IgD-negative memory B cell (primary cell): ENCODE measurements at regions not wholly inside any gene's neighbourhood (a gene's known extent, or its start where the extent isn't known, plus 50 kb on each side); places are given as distances from the start of the nearest gene placed in this dataset.
A peak's percentile ranks its signal among the peaks of the same experiment; 100 is the strongest.

ENCODE experiments used
- H3K27ac Mint-ChIP-seq, 3 donors: one replicate each; pipeline ENCODE4 v1.8.0; 2020 to 2022; ENCODE audit warnings: mild to moderate bottlenecking in 3 of 3, mixed read lengths in 3 of 3, moderate library complexity in 1 of 3
- H3K27me3 Mint-ChIP-seq: one replicate; pipeline ENCODE4 v1.8.0; 2021; ENCODE audit warnings: mixed read lengths
- H3K36me3 Mint-ChIP-seq: one replicate; pipeline ENCODE4 v1.8.0; 2020; ENCODE audit warnings: mild to moderate bottlenecking, mixed read lengths
- H3K4me1 Mint-ChIP-seq, 3 donors: one replicate each; pipeline ENCODE4 v1.8.0; 2020 to 2022; ENCODE audit warnings: mixed read lengths in 3 of 3, mild to moderate bottlenecking in 1 of 3
- H3K4me3 Mint-ChIP-seq, 4 donors: one replicate each; pipeline ENCODE4 v1.8.0; 2020 to 2022; ENCODE audit warnings: mild to moderate bottlenecking in 4 of 4, mixed read lengths in 4 of 4, moderate library complexity in 3 of 4
- H3K9me3 Mint-ChIP-seq, 3 donors: one replicate each; pipeline ENCODE4 v1.8.0; 2020 to 2021; ENCODE audit warnings: mixed read lengths in 3 of 3, mild to moderate bottlenecking in 1 of 3

DNA sequence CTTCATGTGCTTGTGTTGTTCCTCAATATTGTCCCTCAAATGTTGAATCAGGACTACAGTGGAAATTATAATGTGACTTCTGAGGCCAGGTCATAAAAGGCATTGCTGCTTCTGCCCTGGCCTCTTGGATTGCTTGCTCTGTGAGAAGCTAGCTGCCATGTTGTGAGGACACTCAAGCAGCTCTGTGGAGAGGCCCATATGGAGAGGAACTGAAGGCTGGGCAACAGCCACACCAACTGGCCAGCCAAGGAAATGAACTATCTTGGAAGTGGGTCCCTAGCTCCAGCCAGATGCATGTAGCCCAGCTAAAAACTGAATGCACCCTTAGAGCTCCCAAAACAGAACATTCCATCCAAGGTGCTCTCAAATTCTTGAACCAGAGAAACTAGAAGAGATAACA, 282.6 kb downstream of the BMP7 start:
- Mint-ChIP-seq H3K9me3 (peaks cover 2 to 10% (median 2%) of the 10 kb centered on the region in 3 donors), H3K27ac (no peak overlapping the region), H3K36me3 (no peaks in the 10 kb centered on the region), H3K4me1 (peaks cover 0 to 2% (median 0%) of the 10 kb centered on the region in 3 donors), H3K27me3 (peaks cover 2% of the 10 kb centered on the region), H3K4me3 (no peak overlapping the region)

DNA sequence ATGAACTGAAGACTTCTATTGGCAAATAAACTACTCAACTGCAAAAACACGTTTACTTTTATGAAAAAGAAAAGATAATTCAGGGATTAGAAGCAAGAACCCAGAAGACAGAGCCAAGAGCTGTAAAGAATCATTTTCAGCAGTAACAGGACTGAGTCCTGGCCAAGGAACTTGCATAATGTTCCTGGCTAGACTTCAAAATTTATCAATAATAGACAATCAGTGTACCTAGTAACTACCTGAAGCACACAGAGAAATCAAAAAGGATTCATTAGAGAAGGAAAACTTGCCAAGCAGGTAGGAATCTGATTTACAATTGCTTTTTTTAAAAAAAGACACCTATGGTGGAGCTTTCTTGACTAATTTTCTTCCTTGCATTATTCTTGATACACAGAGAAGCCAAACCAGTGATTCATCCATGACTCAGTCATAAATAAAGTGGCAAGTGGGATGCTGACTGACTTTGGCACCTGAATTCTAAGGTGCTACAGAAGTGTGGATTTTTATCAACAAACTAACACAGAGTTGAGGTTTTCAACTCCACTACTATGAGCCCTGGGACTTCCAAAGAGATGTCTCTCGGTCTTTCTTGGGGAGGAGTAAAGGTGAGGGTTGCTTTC, 281.3 kb downstream of the BMP7 start:
- Mint-ChIP-seq H3K9me3 (peaks cover 2 to 10% (median 2%) of the 10 kb centered on the region in 3 donors), H3K4me1 (peaks cover 0 to 2% (median 0%) of the 10 kb centered on the region in 3 donors)

DNA sequence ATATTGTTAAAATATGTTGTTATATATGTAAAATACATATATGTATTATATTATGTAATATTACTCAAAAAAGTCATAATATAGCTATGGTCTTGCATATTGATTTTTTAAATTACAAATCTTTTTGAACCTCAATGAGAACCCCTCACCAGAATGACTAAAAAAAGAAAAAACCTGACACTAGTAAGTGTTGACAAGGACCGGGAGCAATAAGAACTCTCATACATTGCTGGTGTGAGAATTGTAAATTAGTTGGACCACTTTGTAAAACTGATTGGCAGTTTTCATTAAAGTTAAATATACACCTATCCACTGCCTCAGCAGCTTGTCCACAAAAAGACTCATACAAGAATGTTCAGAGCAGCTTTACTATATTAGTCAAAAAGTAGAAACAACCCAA, 280.0 kb downstream of the BMP7 start:
- Mint-ChIP-seq H3K27ac (no peak overlapping the region), H3K4me1 (no peaks in the 10 kb centered on the region), H3K27me3 (peaks cover 4% of the 10 kb centered on the region), H3K4me3 (no peak overlapping the region), H3K36me3 (no peaks in the 10 kb centered on the region), H3K9me3 (peaks cover 2 to 10% (median 2%) of the 10 kb centered on the region in 3 donors)

More for the DNA sequence above, 281.3 kb downstream of the BMP7 start:
- H3K36me3 Mint-ChIP-seq, result no peaks in the 10 kb centered on the region
- H3K27me3 Mint-ChIP-seq, result peaks cover 2% of the 10 kb centered on the region
- H3K27ac Mint-ChIP-seq, result no peak overlapping the region
- no peak overlapping the region for H3K4me3 Mint-ChIP-seq

DNA sequence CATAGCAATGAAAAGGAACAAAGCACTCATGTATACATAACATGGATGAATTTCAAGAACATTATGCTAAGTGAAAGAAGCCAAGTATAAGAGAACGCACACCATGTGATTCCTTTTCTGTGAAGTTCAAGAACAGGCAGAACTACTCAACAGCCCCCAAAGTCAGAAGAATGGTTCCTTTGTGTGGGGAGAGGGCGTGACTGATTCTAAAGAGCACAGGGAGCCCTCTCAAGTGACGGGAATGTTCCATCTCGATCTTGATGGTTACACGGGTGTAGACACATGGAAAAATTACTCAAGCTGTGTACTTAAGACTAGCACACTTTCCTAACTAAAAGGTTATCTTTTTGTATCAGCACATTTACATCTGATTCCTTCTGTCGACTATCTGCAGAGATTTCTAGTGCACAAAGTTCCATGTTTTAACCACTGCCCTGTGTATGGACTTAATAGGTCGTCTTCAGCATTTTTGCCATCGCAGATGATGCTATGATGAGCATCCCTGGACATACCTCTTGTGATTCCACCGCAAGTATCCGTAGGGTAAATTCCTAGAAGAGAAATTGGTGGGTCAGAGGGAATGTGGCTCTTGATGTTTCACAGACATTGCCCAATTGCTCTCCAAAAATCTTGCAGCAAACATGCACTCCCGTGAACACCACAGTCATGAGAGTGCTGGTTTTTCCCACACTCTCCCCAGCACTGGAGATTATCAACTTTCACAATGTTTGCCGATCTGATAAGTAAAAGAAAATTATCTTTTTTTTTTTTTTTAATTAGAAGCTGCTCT, 279.3 kb downstream of the BMP7 start:
- H3K36me3 Mint-ChIP-seq, result no peaks in the 10 kb centered on the region
- peaks cover 4% of the 10 kb centered on the region for H3K27me3 Mint-ChIP-seq
- H3K4me3 Mint-ChIP-seq, result no peak overlapping the region
- peaks cover 2 to 10% (median 2%) of the 10 kb centered on the region in 3 donors for H3K9me3 Mint-ChIP-seq
- no peaks in the 10 kb centered on the region for H3K4me1 Mint-ChIP-seq
- no peak overlapping the region for H3K27ac Mint-ChIP-seq

DNA sequence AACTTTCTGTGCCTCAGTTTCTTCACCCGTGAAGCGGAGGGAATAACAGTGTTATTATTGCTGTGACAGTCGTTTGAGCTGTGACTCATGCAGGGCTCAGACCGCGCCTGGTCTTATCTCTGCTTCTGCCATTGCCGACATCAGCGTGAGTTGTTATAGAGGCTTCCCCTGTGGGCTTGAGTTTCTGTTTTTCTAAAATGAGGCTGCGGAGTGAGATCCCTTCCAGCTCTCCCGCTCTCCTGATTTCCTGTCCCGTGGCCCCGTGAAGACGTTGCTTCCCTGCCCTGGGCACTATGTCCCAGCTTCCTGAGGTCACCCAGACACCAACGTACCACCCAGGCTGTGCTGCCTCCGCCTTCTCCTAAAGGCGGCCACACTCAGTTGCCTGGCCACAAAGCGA, 278.5 kb downstream of the BMP7 start:
- Mint-ChIP-seq H3K9me3 (peaks cover 2 to 10% (median 2%) of the 10 kb centered on the region in 3 donors), H3K4me1 (no peaks in the 10 kb centered on the region), H3K27me3 (peaks cover 4% of the 10 kb centered on the region), H3K4me3 (no peak overlapping the region), H3K27ac (no peak overlapping the region), H3K36me3 (no peaks in the 10 kb centered on the region)

DNA sequence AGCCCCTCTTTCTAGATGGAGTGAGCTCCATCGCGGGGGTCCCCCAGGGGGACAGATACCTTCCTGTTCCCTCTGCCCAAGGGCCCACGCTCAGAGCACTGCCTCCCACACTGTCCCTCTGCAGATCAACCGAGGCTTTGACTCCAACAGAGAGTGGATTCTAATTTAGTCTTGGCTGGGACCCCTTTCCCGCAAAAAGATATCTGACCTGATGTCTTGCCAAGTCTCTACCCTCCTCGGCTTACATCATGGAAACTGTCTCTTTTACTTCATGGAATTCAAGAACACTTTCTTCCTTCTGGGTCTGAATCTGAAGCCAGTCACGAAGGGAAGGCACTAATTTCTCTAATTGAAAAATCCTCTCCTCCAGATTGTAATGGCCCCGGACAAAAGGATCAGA, 278.0 kb downstream of the BMP7 start:
- peaks cover 2 to 10% (median 2%) of the 10 kb centered on the region in 3 donors for H3K9me3 Mint-ChIP-seq
- H3K4me3 Mint-ChIP-seq, result no peak overlapping the region
- no peak overlapping the region for H3K27ac Mint-ChIP-seq
- peaks cover 4% of the 10 kb centered on the region for H3K27me3 Mint-ChIP-seq
- H3K36me3 Mint-ChIP-seq, result no peaks in the 10 kb centered on the region
- H3K4me1 Mint-ChIP-seq, result no peaks in the 10 kb centered on the region

DNA sequence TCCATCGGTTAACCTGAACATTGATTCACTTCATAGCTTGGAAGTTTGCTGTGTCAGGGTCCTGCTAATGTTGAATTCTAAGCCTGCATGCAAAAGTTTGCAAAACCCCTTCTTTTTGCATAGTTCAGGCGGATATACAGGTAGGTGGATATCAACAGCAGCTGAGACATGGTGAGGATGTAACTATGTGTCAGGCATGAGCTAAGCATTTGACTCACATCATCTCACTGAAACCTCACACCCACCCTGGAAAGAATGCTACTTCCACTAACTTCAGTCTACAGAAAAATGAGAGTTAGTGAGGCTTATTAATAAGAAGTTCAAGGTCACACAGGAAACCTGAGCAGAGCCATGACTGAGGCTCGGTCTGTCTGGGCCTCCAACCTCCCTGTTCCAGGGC, 276.9 kb downstream of the BMP7 start:
- Mint-ChIP-seq H3K36me3 (no peaks in the 10 kb centered on the region), H3K9me3 (peaks cover 2 to 10% (median 2%) of the 10 kb centered on the region in 3 donors), H3K4me1 (no peaks in the 10 kb centered on the region), H3K27ac (no peak overlapping the region), H3K27me3 (peaks cover 4% of the 10 kb centered on the region), H3K4me3 (no peak overlapping the region)

DNA sequence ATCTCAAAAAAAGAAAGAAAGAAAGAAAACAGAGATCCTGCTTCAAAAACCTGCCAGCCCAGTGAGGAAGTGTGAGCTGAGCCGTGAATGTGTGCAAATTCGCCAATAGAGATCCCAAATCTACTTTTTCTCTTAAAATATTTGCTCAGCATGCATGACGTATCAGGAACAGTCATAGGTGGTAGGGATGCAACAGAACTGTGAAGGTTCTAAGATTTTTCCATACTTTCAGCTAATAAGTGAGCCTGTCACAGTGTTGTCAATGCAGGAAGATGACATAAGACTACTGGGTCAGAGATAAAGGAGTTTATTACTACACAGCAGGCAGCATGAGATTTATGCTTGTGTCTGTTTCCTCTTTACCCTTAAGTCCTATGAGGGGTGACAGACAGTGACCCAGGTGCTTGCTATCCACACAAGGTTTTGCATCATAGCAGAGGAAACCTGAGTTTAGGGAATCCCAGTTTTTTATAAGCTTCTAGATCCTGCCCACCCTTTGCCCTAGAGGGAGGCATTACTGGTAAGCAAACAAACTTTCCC, 273.4 kb downstream of the BMP7 start:
- no peaks in the 10 kb centered on the region for H3K36me3 Mint-ChIP-seq
- H3K9me3 Mint-ChIP-seq, result peaks cover 0 to 2% (median 2%) of the 10 kb centered on the region in 3 donors
- no peak overlapping the region for H3K27ac Mint-ChIP-seq
- peaks cover 4% of the 10 kb centered on the region for H3K27me3 Mint-ChIP-seq
- H3K4me1 Mint-ChIP-seq, result no peaks in the 10 kb centered on the region
- H3K4me3 Mint-ChIP-seq, result no peak overlapping the region

DNA sequence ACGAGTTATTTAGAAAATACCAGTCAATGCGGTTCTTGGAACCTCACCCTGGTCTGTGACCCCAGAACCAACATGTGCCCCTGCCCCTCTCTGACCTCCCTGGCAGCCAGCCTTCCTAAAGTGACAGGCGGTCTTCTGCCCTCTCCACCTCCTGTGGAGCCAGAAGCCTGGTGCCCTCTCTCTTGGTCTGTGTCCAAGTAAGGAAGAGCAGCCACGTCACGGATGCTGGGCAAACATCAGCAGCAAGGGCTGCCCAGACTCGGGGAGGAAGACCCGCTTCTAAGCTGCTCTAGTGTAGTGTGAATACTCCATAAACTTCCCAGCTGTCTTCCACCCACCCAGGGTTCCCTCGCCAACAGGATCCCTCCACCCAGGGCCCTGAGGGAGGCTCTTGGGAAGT, 272.4 kb downstream of the BMP7 start:
- no peak overlapping the region for H3K4me3 Mint-ChIP-seq
- H3K27ac Mint-ChIP-seq, result no peak overlapping the region
- peaks cover 2 to 7% (median 3%) of the 10 kb centered on the region in 3 donors for H3K9me3 Mint-ChIP-seq
- H3K27me3 Mint-ChIP-seq, result peaks cover 4% of the 10 kb centered on the region
- no peaks in the 10 kb centered on the region for H3K36me3 Mint-ChIP-seq
- H3K4me1 Mint-ChIP-seq, result no peaks in the 10 kb centered on the region

DNA sequence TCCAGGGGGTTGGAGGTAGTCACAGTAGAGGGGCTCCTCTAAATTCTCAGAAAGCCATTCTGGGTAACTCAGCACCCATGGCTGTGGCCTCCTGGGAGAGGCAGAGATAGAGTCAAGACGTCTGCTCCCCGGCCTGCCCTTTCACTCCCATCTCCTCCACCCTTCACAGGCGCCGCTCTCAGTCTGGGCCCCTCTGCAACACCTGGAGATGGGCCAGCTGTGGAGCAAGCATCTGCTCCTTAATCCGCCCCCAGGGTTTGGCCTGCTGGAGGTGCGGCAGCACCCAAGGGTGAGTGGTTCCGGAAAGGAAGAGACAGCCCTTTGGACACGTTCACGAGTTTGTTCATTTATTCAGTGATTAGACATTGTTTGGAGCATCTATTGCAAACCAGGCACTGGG, 271.3 kb downstream of the BMP7 start:
- no peak overlapping the region for H3K27ac Mint-ChIP-seq
- H3K36me3 Mint-ChIP-seq, result no peaks in the 10 kb centered on the region
- no peaks in the 10 kb centered on the region for H3K4me1 Mint-ChIP-seq
- H3K9me3 Mint-ChIP-seq, result peaks cover 2 to 9% (median 4%) of the 10 kb centered on the region in 3 donors
- peaks cover 3% of the 10 kb centered on the region for H3K27me3 Mint-ChIP-seq
- H3K4me3 Mint-ChIP-seq, result no peak overlapping the region

DNA sequence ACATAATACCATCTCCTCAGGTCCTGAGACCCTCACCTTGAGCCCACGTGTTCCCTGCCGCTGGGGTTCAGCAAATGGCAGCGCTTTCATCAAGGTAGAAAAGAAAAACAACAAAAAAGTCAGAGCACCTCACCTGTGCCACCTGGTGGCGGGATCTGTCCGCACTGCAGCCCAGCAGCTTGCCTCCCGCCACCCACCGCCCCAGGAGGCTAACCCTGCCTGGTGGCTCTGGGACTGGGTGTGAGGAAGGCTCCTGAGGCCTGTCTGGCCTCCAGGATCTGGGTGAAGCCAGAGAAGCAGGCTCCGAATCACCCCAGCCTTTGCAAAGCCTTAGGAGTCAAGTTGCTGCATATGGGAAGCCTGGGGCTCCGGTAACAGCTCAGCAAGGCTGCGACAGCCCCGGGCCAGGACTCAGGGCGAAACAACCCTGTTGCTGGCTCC, 270.8 kb downstream of the BMP7 start:
- Mint-ChIP-seq H3K27ac (no peak overlapping the region), H3K36me3 (no peaks in the 10 kb centered on the region), H3K4me3 (no peak overlapping the region), H3K27me3 (peaks cover 1% of the 10 kb centered on the region), H3K4me1 (no peaks in the 10 kb centered on the region), H3K9me3 (peaks cover 2 to 9% (median 6%) of the 10 kb centered on the region in 3 donors)

DNA sequence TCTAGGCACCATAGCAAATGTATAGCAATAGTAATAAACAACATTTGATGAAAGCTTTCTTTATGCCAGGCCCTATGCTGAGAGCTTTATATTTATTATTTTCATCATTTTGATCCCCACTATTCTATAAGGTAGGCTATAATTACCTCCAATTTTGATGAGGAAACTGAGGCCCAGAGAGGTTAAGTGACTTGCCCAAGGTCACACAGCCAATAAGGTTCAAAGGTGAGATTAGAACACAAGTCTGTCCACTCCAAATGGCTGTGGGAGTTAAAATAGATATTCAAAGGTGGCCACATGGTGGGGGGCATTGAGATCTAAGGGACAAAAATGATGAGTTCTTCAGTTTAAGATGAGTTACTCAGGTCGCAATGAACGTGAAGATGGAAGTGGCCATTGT, 269.9 kb downstream of the BMP7 start:
- Mint-ChIP-seq H3K4me3 (no peak overlapping the region), H3K9me3 (peaks cover 5 to 9% (median 6%) of the 10 kb centered on the region in 3 donors), H3K36me3 (no peaks in the 10 kb centered on the region), H3K27me3 (no peaks in the 10 kb centered on the region), H3K4me1 (no peaks in the 10 kb centered on the region), H3K27ac (no peak overlapping the region)

DNA sequence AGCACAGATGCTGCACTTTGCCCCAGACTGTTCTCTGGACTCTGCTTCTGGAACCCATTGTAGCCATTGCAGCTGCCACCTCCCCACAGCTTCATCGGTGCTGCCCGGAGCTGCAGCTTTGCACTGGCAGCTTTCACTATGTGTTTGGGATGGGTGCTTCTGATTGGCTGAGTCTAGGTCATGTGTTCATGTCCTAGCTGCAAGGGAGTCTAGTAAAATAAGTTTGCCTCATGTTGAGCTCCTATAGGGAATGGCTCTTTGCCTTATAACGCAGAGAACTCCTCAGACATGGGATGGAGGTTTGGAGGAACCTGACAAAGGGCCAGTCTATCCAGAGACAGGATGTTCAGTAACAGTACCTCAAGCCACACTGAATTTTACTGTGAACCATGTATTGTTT, 268.0 kb downstream of the BMP7 start:
- Mint-ChIP-seq H3K4me1 (no peaks in the 10 kb centered on the region), H3K27ac (no peak overlapping the region), H3K4me3 (peak overlapping the region in 1 of 4 donors; percentile 12), H3K27me3 (no peaks in the 10 kb centered on the region), H3K9me3 (peaks cover 5 to 9% (median 8%) of the 10 kb centered on the region in 3 donors), H3K36me3 (no peaks in the 10 kb centered on the region)

DNA sequence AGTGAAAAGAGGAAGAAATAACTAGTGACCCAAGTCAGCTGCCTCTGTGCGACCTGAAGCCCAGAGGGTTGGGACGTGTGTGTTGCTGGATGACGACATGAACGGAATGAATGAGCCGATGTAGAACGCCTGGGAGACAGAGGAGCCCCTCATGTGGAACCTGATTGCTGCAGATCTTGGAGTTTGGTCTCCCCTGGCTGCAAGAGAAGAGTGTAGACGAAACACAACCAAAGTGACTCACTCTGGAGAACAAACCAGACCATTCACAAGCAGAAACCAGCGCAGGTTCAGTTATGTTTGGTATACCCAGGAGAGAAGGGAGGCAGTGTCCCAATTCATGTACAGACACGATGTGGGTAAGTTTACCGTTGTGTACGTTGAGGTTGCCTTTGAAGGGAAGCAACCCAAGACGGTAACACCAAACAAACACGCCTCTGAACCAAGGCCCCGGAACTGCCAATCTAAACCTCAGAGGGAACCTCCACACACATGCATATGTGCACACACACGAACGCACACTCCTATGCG, 265.9 kb downstream of the BMP7 start:
- no peak overlapping the region for H3K4me3 Mint-ChIP-seq
- H3K27me3 Mint-ChIP-seq, result peaks cover 3% of the 10 kb centered on the region
- peaks cover 0 to 1% (median 0%) of the 10 kb centered on the region in 3 donors for H3K4me1 Mint-ChIP-seq
- no peak overlapping the region for H3K27ac Mint-ChIP-seq
- peaks cover 5 to 9% (median 8%) of the 10 kb centered on the region in 3 donors for H3K9me3 Mint-ChIP-seq
- no peaks in the 10 kb centered on the region for H3K36me3 Mint-ChIP-seq

DNA sequence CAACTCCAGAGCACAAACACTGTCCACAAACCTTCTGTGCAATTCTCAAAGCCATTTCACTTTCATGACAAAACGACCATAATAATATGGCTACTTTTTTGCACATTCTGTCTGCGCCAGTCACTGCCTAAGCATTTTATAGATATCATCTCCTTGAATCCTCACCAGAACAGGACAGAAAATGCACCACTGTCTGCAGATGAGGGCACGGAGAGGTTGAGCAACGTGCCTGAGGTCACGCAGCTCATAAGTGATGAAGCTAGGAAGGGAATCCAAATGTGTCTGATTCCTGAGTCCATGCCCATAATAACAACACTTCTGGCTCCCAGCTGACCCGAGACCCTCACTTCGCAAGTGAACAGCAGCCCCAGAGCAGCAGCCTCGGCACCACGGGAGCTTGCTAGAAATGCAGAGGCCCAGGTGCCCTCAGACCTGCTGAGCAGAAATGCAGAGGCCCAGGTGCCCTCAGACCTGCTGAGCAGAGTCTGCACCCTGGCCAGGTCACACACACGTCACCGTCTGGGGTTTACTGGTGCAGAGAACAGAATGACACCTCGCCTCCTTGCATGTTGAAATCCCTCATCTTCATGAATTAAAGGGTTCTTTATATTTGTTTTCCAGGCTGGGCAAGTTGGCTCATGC, 265.2 kb downstream of the BMP7 start:
- no peak overlapping the region for H3K4me3 Mint-ChIP-seq
- peaks cover 3% of the 10 kb centered on the region for H3K27me3 Mint-ChIP-seq
- peaks cover 0 to 1% (median 0%) of the 10 kb centered on the region in 3 donors for H3K4me1 Mint-ChIP-seq
- peaks cover 5 to 9% (median 8%) of the 10 kb centered on the region in 3 donors for H3K9me3 Mint-ChIP-seq
- H3K36me3 Mint-ChIP-seq, result no peaks in the 10 kb centered on the region
- no peak overlapping the region for H3K27ac Mint-ChIP-seq
